GM18505 (cell line): ENCODE measurements at regions not wholly inside any gene's neighbourhood (a gene's known extent, or its start where the extent isn't known, plus 50 kb on each side); places are given as distances from the start of the nearest gene placed in this dataset.

Experiments
- ATAC-seq: cut with Tn5 transposase; IDR thresholded peaks from one replicate; pipeline ENCODE4 v1.9.1; 2021; ENCODE audit not compliant: unreplicated experiment
- POLR2A ChIP-seq: IDR thresholded peaks from 4 replicates; pipeline ENCODE4 v1.6.1; 2011; ENCODE audit warnings: borderline replicate concordance; ENCODE audit not compliant: insufficient read depth, insufficient read length; ENCODE audit errors: extremely low read depth

DNA sequence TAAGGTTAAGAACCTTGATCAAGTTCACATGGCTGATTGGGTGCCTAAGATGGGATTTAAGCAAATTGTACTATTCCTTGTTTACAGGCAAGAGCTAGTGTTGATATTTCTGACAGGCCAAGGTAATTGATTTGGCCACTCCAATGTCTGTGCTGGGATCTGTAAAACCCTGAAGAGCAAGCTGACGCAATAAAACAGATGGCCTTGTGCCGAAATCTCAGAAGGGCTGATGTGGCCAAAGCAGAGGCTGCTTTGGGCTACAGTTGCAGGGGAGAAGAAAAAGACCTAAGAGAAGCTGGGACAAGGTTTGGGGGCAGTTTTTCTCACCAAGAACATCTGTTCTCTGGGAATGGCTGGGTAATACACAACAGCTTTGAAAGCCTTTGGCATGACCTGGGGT, 463.2 kb upstream of the ZNF608 start:
- no peak for TF ChIP-seq POLR2A
- no peak for ATAC-seq

DNA sequence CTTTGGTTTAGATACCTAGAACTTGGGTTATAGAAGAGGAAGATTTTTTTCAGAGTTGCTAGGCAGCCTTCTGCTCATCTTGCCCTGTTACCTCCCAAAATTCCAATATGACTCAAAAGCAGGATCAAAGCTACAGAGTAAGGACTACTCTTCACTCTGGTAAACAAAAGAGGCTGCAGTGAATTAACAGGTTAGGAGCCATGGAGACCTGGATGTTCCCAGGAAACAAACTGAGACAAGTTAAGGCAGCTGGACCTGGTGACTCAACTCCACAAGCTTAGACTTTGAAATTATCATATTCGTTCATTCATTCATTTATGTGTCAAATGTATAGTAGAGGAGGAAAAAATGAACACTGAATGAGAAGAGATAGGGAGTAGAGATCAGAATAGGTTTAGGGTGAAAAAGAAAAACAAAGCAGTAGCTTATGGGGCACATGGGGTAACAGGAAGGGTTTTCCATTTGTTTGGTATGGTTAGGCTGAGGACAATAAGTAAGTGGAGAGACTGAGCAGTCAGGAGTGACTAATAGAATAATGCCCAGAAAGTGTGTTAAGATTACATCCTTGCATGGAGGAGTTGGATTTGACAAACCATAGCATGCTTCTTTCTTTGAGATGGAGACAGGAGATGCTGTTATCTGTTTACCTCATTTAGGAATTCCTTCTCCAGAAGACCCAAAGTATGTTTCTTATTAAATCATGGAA, 464.0 kb upstream of the ZNF608 start:
- no peak for TF ChIP-seq POLR2A
- no peak for ATAC-seq

DNA sequence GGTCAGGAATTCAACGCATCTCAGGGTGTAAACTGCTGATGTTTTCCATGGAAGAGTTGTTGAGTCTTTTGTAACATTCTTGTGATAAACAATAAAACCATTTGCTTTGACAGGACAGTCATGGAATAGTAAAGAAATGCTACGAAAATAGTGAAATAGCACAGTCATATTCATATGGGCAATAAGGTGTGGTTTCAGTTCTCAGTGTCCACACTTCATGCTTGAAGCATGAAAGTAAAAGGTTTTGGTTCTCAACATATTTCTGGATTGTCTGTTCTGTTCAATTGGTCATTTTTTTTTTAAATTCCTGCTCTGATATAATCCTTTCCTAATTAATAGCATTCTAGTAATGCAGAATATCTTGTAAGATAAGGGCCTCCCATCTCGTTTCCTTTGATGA, 467.6 kb upstream of the ZNF608 start:
- ATAC-seq, result peak; percentile 92
- TF ChIP-seq POLR2A, result no peak

DNA sequence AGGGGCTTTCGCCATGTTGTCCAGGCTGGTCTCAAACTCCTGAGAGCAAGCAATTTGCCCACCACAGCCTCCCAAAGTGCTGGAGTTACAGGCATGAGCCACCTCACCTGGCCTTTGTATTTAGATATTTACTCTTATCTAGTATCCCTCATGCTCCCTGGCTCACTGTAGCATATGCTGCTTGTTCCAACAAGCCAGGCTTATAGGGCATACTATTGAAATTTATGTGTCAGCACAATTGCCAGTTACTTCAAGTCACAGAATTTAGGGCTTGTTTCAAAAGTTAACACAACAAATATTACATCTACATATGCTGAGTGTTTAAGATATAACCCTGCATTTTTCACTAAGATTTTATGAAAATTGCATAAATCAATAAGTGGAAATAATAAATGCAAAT, 469.2 kb upstream of the ZNF608 start:
- no peak for ATAC-seq
- no peak for TF ChIP-seq POLR2A

DNA sequence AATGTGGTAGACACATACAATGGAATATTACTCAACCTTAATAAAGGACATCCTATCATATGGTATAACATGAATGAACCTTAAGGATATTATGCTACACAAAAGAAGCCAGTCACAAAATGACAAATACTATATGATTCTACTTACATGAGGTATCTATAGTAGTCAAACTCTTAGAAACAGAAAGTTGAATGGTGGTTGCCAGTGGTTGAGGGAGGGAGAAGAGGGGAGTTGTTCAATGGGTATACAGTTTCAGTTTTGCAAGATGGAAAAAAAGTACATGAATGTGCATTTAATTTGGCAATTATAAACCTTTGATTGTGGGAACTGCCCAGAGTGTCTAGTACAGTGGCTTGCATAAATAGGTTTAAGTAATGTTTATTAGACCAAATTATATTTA, 473.3 kb upstream of the ZNF608 start:
- TF ChIP-seq POLR2A, result no peak
- ATAC-seq, result no peak

DNA sequence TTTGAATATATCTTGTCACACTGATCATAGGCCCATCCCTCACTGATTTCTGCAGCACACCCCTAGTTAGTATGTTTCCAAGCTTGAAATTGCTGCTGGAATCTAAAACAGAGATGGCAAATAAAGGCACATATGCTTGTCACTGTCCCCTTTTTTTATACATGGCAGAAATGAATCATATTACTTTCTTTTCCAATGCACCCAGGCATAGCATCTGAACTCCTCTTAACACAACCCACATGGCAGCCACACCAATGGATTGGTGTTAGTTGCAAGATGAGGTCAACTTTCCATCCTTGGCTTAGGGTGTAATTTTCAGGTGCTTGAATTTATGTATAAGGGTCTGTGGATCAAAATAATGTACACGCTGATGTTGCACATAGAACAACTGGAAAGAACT, 473.8 kb upstream of the ZNF608 start:
- no peak for ATAC-seq
- TF ChIP-seq POLR2A, result no peak

DNA sequence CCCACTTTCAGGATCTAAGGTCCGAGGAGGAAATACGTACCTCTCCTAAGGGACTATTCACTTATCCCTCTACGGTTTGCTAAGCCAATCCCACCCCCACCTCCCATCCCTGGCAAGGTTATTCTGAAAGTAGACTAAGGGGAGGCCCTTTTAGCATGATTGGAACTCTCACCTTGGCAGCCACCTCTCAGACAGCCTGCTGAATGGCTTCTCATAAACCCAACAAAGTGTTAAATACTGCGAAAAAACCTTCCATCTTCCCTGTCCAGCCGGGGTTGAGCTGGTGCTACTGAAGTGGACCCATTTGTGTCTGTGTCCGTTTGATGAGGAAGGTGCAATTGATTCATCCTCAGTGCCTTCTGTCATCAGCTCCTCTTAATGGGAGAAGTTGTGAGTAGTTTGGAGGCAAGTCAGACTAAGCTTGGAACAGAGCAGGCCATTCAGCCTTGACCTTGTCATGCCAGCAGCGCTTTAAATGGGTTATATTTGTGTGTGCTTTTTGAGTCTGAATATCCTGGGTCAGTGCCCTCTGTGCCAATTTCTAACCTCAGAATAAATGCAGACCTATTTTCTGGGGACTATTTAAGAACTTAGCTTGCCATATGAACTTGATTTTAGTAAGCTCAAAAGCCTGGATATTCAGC, 476.3 kb upstream of the ZNF608 start:
- no peak for TF ChIP-seq POLR2A
- no peak for ATAC-seq

DNA sequence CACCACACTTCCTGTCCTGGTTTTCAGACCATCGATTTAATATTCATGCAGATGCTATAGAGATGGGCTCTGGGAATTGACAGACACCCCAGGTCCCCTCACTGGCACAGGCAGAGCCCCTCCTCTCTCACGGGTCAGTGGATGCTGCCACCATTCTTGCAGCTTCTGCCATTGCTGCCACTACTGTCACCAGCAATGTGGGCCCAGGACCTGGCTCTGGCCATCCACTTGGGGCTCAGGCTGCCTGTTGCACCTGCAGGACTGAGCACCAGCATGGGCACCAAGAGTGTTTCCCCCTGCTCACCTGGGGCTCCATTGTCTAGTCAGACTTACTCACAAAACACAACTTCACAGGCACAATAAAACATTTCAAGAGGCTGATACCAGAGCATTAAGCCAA, 479.0 kb upstream of the ZNF608 start:
- TF ChIP-seq POLR2A, result no peak
- ATAC-seq, result no peak

DNA sequence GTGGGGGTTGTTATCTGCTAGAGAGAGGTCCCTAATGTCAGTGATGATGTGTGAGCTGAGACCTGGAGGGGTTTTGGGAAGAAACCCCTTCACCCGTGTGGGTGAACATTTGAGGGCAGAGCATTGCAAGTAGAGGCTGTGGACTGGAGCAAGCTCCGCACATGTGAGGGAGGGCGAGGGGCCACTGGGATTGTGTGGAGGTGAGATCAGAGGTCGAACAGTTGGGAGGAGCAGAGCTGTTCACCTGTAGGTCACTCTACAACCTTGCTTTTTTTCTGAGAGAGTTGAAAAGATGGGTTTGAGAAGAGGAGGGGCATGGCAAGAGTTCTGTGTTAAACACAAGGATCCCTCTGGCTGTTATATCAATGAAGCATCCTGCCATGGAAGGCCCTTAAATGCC, 480.4 kb upstream of the ZNF608 start:
- TF ChIP-seq POLR2A, result no peak
- ATAC-seq, result no peak

DNA sequence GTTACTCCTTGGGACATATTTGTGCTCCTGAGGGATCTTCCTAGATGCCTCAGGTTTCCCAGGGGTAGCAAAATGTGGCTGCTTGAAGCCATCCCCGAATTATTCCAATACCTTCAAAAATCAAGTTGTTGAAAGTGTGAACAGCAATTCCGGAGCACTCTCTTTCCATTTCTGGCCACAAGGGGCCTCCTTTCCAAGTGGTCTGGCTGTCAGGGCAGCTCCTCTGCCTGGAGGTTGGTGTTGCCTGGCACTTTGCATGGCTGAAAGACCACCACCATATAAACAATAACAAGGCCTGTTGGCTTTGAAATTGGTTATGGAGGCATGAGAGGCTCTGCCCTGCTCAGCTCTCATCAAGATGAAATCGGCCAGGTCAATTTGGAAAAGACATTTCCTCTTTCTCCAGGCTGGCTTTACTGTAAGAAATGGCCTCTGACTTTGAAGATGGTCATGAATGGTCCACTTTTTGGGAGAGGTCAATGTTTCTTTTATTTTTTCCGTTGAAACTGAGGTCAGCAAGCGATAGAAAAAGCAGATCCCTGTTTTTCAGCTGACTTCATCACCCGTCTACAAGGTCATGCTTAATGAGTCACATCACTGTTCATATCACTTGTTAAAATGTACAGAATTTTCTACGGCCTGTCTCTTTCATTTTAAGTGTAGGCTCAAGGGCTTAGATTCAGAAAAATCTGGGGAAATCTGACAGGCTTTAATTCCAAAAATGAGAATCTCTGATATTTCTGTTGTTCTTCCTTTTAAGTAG, 481.1 kb upstream of the ZNF608 start:
- TF ChIP-seq POLR2A, result no peak
- ATAC-seq, result no peak

DNA sequence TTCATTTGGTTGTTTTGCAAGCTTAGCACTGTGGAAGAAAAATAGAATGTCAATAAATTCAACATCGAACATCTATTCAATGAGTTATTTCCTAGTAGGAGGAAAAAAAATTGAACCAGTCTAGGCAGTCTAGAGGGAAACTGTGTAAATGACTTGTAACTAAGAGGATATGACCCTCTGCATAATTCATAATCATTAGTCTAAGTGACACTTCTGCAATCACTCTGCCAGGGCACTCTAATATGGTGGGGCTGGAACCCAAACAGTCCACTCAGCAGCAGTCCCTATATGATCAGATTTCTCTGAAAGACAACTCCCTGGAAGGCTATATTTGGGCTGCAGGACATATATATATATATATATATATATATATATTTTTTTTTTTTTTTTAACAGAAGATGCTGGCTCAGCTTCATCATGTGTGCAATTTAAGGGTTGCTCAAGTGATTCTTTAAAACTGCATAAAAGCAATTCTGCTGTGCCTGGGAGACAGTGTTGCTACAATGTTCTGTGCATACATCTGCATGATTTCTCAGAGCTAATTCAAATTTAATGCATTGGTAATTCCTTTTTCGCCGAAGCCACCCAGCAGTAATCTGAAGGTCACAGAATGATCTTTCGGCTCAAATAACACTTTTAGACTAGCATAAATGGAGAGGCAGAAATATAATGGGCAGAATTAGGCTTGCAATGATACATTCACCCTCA, 482.1 kb upstream of the ZNF608 start:
- no peak for ATAC-seq

DNA sequence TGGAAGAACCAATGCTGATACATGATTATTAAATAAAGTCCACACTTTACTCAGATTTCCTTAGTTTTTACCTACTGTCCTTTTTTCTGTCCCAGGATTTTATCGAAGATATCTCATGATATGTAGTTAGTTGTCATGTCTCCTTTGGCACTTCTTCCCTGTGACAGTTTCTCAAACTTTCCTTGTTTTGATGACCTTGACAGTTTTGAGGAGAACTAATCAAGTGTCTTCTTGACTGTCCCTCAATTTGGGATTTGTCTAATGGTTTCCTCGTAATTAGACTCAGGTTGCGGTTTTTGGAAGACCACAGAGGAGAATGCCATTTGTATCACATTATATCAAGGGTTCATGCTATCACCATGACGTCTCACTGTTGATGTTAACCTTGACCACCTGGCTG, 483.1 kb upstream of the ZNF608 start:
- no peak for TF ChIP-seq POLR2A
- ATAC-seq, result no peak

More for the DNA sequence above, 482.1 kb upstream of the ZNF608 start:
- TF ChIP-seq POLR2A, result no peak

DNA sequence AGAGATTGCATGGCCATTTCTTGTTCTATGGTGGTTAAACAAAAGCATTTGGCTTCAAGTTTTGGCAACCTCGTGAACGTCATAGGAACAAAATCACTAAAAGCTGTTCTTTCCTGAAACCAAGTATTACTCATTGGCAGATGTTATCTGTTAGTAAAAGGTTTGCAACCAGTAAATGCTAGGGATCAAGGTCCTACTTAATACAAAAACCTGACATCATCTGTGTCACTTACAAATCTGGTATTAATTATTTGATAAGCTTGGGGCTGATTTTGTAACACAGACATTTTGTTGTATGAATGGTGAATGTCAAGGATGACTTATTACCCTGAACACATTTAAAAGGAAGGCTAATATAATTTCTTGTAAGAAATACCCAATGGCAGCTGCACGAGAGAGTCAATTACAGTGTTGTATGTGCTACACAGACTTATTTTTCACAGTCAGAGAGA, 486.4 kb upstream of the ZNF608 start:
- no peak for ATAC-seq
- TF ChIP-seq POLR2A, result no peak
